Calu3 (cell line): ENCODE measurements at regions not wholly inside any gene's neighbourhood (a gene's known extent, or its start where the extent isn't known, plus 50 kb on each side); places are given as distances from the start of the nearest gene placed in this dataset.

ENCODE experiments used
- BruUV-seq: library from RNA; stranded (reverse); fragments of 400-500 nt; replicated peaks from 2 replicates; lab custom pipeline; 2021; lab: Mats Ljungman, UMichigan
- CTCF ChIA-PET: fragments of 300-600 bp; sonication (Branson Sonifier 250); formaldehyde crosslinking; loops from one replicate; lab custom pipeline; 2022; ENCODE audit warnings: antibody characterized with exemption; lab: Charles Lee
- DNase-seq: peaks from one replicate; pipeline ENCODE4 v3.0.0; 2022
- H3K27ac Mint-ChIP-seq: one replicate; pipeline ENCODE4 v1.8.0; 2022; ENCODE audit warnings: mixed read lengths; ENCODE audit not compliant: unreplicated experiment
- H3K27me3 Mint-ChIP-seq: one replicate; pipeline ENCODE4 v1.8.0; 2022; ENCODE audit warnings: mixed read lengths; ENCODE audit not compliant: unreplicated experiment
- H3K36me3 Mint-ChIP-seq: one replicate; pipeline ENCODE4 v1.8.0; 2022; ENCODE audit warnings: mild to moderate bottlenecking, moderate library complexity, mixed read lengths; ENCODE audit not compliant: insufficient read depth, unreplicated experiment
- H3K4me1 Mint-ChIP-seq: one replicate; pipeline ENCODE4 v1.8.0; 2022; ENCODE audit warnings: mild to moderate bottlenecking, low read depth, mixed read lengths; ENCODE audit not compliant: unreplicated experiment
- H3K4me3 Mint-ChIP-seq: one replicate; pipeline ENCODE4 v1.8.0; 2022; ENCODE audit warnings: mild to moderate bottlenecking, low read depth, moderate library complexity, mixed read lengths; ENCODE audit not compliant: unreplicated experiment
- H3K9me3 Mint-ChIP-seq: one replicate; pipeline ENCODE4 v1.8.0; 2022; ENCODE audit warnings: low read depth, mixed read lengths; ENCODE audit not compliant: unreplicated experiment
- CTCF ChIP-seq: fragments of 200-600 bp; IDR thresholded peaks from one replicate; pipeline ENCODE4 v1.8.0; 2022; ENCODE audit warnings: antibody characterized with exemption; ENCODE audit not compliant: unreplicated experiment
- intact Hi-C: fragments of 100-400 bp; cut with micrococcal nuclease; formaldehyde crosslinking; loops from one replicate; pipeline ENCODE4 v1.10.0; 2022; ENCODE audit not compliant: unreplicated experiment

DNA sequence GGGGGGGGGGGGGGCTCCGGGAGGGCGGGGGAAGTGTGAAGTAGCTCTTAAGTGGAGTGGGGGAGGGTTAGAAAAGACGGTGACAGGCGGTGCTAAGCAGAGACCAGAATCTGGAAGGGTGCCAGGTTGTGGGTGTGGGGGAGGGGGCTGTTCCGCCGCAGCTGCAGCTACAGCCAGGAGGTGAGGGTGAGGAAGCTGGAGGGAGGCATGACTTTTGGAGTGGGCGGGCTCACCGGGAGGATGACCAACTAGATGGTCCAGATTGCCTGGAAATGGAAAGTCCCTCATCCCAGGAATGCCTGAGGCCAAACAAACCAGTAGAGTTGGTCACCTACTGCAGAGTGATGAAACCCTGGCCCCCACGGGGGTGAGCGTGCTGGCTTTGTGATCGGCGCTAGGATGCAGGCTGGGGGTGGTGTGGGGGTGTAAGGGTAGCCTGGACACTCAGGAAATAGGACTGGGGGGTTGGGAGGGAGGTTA, 158.1 kb upstream of the SHB start:
- Mint-ChIP-seq H3K27me3 (no peaks in the 10 kb centered on the region), H3K4me3 (peak overlapping the region; percentile 74), H3K36me3 (peaks cover 11% of the 10 kb centered on the region), H3K27ac (peak overlapping the region; percentile 86), H3K4me1 (no peaks in the 10 kb centered on the region), H3K9me3 (peaks cover 3% of the 10 kb centered on the region)
- TF ChIP-seq CTCF, result no peak
- BruUV-seq, result no TSS peak
- peak; percentile 81 for DNase-seq
- CTCF ChIA-PET, result interaction anchor here (0.9 kb wide), 1 partner anchor 187 kb away, joined by 8 read pairs; no protein-coding TSS in a partner anchor
- intact Hi-C loops, result no loop called here

- H3K36me3 Mint-ChIP-seq, result peaks cover 11% of the 10 kb centered on the region
- DNase-seq, result peak; percentile 1
- H3K27ac Mint-ChIP-seq, result peak overlapping the region; percentile 86
- no TSS peak for BruUV-seq
- intact Hi-C loops, result no loop called here
- CTCF ChIA-PET, result interaction anchor here (0.9 kb wide), 1 partner anchor 186 kb away, joined by 8 read pairs; no protein-coding TSS in a partner anchor
- no peaks in the 10 kb centered on the region for H3K27me3 Mint-ChIP-seq
- no peaks in the 10 kb centered on the region for H3K4me1 Mint-ChIP-seq
- peaks cover 3% of the 10 kb centered on the region for H3K9me3 Mint-ChIP-seq
- peak overlapping the region; percentile 74 for H3K4me3 Mint-ChIP-seq
- TF ChIP-seq CTCF, result no peak
These were observed 157.5 kb upstream of the SHB start for GRCh38 chr9:38226491-38226951.

DNA sequence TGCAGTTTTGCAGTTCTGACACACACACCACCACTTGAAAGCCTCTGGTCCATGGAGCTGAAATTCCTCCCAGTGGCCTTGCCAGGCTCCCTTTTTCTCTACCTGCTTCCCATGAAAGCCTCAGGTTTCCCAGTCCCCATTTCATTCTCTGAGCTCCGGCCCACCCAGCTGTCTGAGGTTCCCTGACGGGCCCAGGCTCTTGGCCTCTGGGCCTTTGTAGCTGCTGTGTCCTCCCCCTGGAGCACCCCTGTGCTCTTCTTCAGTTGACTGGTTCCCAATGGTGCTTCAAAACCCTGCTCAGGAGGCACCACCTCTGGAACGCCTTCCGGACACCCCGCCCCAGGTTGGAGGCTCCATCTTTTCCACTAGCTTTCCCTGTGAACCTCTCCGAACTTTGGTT, 155.9 kb upstream of the SHB start:
- H3K27me3 Mint-ChIP-seq, result no peaks in the 10 kb centered on the region
- no peaks in the 10 kb centered on the region for H3K4me1 Mint-ChIP-seq
- peaks cover 3% of the 10 kb centered on the region for H3K9me3 Mint-ChIP-seq
- H3K4me3 Mint-ChIP-seq, result no peak overlapping the region
- H3K27ac Mint-ChIP-seq, result no peak overlapping the region
- BruUV-seq, result no TSS peak
- CTCF ChIA-PET, result no interaction called here
- no peak for TF ChIP-seq CTCF
- DNase-seq, result no peak
- intact Hi-C loops, result no loop called here
- H3K36me3 Mint-ChIP-seq, result peaks cover 11% of the 10 kb centered on the region

GRCh38 chr9:38216572-38216971, 147.5 kb upstream of the SHB start:
- H3K36me3 Mint-ChIP-seq, result no peaks in the 10 kb centered on the region
- H3K27me3 Mint-ChIP-seq, result no peaks in the 10 kb centered on the region
- no peaks in the 10 kb centered on the region for H3K4me1 Mint-ChIP-seq
- BruUV-seq, result no TSS peak
- intact Hi-C loops, result no loop called here
- no peak for DNase-seq
- CTCF ChIA-PET, result no interaction called here
- no peak for TF ChIP-seq CTCF
- no peak overlapping the region for H3K4me3 Mint-ChIP-seq
- H3K9me3 Mint-ChIP-seq, result peaks cover 2% of the 10 kb centered on the region
- no peak overlapping the region for H3K27ac Mint-ChIP-seq
